ENCODE measurements at regions not wholly inside any gene's neighbourhood (a gene's known extent, or its start where the extent isn't known, plus 50 kb on each side); places are given as distances from the start of the nearest gene placed in this dataset.

- no peaks in the 10 kb centered on the region for H3K9me3 ChIP-seq (ENCODE audit: low read length)
- no peaks in the 10 kb centered on the region for H3K9me2 ChIP-seq (ENCODE audit: insufficient read depth, low read length)
- H3K27me3 ChIP-seq (ENCODE audit: insufficient read depth, low read depth, low read length), result no peaks in the 10 kb centered on the region
- H2AFZ ChIP-seq (ENCODE audit: low read depth, low read length), result no peak overlapping the region
- no peaks in the 10 kb centered on the region for H4K20me1 ChIP-seq (ENCODE audit: insufficient read depth)
- H3K4me3 ChIP-seq (ENCODE audit: low read length), result no peak overlapping the region
- no peaks in the 10 kb centered on the region for H3F3A ChIP-seq (ENCODE audit: insufficient read depth, low read length, poor library complexity, severe bottlenecking)
- H3K36me3 ChIP-seq (ENCODE audit: insufficient read depth, low read length), result no peaks in the 10 kb centered on the region
- no peaks in the 10 kb centered on the region for H3K79me2 ChIP-seq (replicated peaks; ENCODE audit: insufficient read depth, low read length)
- no peak overlapping the region for H3K9ac ChIP-seq (ENCODE audit: low read length)
- no peak overlapping the region for H3K4me2 ChIP-seq (ENCODE audit: low read length)
- TF ChIP-seq POLR2AphosphoS5 (IDR thresholded peaks at IDR 0.05) (no peak), CTCF (IDR thresholded peaks at IDR 0.05; ENCODE audit: poor library complexity, severe bottlenecking) (no peak), SMC3 (conservative IDR thresholded peaks at IDR 0.05; ENCODE audit: poor library complexity) (no peak), REST (IDR thresholded peaks at IDR 0.05; ENCODE audit: borderline replicate concordance) (no peak)
- no peak overlapping the region for H3K27ac ChIP-seq (ENCODE audit: low read length)
Measured at GRCh38 chr2:34244195-34244594, 645.1 kb upstream of the FAM98A start.

- no peaks in the 10 kb centered on the region for H3F3A ChIP-seq (ENCODE audit: insufficient read depth, low read length, poor library complexity, severe bottlenecking)
- no peaks in the 10 kb centered on the region for H3K36me3 ChIP-seq (ENCODE audit: insufficient read depth, low read length)
- H3K9ac ChIP-seq (ENCODE audit: low read length), result no peak overlapping the region
- H3K27me3 ChIP-seq (ENCODE audit: insufficient read depth, low read depth, low read length), result no peaks in the 10 kb centered on the region
- no peak overlapping the region for H3K4me2 ChIP-seq (ENCODE audit: low read length)
- TF ChIP-seq EZH2 (IDR thresholded peaks at IDR 0.05; ENCODE audit: borderline replicate concordance, insufficient read depth, low read length, poor library complexity, severe bottlenecking) (no peak), TAF1 (IDR thresholded peaks at IDR 0.05; ENCODE audit: low read depth) (no peak), POLR2AphosphoS5 (IDR thresholded peaks at IDR 0.05) (no peak), EP300 (conservative IDR thresholded peaks at IDR 0.05; ENCODE audit: poor library complexity, severe bottlenecking) (no peak), SMC3 (conservative IDR thresholded peaks at IDR 0.05; ENCODE audit: poor library complexity) (no peak), RAD21 (conservative IDR thresholded peaks at IDR 0.05) (no peak), CTCF (IDR thresholded peaks at IDR 0.05; ENCODE audit: poor library complexity, severe bottlenecking) (no peak), REST (IDR thresholded peaks at IDR 0.05; ENCODE audit: borderline replicate concordance) (no peak), MXI1 (conservative IDR thresholded peaks at IDR 0.05; ENCODE audit: poor library complexity, severe bottlenecking) (no peak)
- no peaks in the 10 kb centered on the region for H3K9me2 ChIP-seq (ENCODE audit: insufficient read depth, low read length)
- no peaks in the 10 kb centered on the region for H3K79me2 ChIP-seq (replicated peaks; ENCODE audit: insufficient read depth, low read length)
- no peaks in the 10 kb centered on the region for H4K20me1 ChIP-seq (ENCODE audit: insufficient read depth)
- no peak overlapping the region for H3K27ac ChIP-seq (ENCODE audit: low read length)
- no peaks in the 10 kb centered on the region for H3K9me3 ChIP-seq (ENCODE audit: low read length)
- no peak overlapping the region for H3K4me3 ChIP-seq (ENCODE audit: low read length)
- no peak overlapping the region for H2AFZ ChIP-seq (ENCODE audit: low read depth, low read length)
Measured at GRCh38 chr2:34242763-34243123, 643.6 kb upstream of the FAM98A start.
